ENCODE measurements at regions not wholly inside any gene's neighbourhood (a gene's known extent, or its start where the extent isn't known, plus 50 kb on each side); places are given as distances from the start of the nearest gene placed in this dataset.

GRCh38 chr12:77710209-77710608 lies 120.5 kb upstream of the NAV3 start:
- TF ChIP-seq POLR2A (IDR thresholded peaks at IDR 0.05; ENCODE audit: low read depth, low read length) (no peak), POLR2AphosphoS5 (IDR thresholded peaks at IDR 0.05; ENCODE audit: low read depth, low read length) (no peak), TAF1 (IDR thresholded peaks at IDR 0.05; ENCODE audit: low read depth, low read length) (no peak), SPI1 (IDR thresholded peaks at IDR 0.05; ENCODE audit: low read depth, low read length) (no peak), POU2F2 (IDR thresholded peaks at IDR 0.05; ENCODE audit: low read depth, low read length) (no peak), PAX5 (IDR thresholded peaks at IDR 0.05; ENCODE audit: insufficient read depth, low read length, severe bottlenecking) (no peak)
